HG03103 (cell line): ENCODE measurements at regions not wholly inside any gene's neighbourhood (a gene's known extent, or its start where the extent isn't known, plus 50 kb on each side); places are given as distances from the start of the nearest gene placed in this dataset.

Source experiments
- ATAC-seq: cut with Tn5 transposase; IDR thresholded peaks from one replicate; pipeline ENCODE4 v1.9.1; 2021; ENCODE audit warnings: low read depth; ENCODE audit not compliant: unreplicated experiment

DNA sequence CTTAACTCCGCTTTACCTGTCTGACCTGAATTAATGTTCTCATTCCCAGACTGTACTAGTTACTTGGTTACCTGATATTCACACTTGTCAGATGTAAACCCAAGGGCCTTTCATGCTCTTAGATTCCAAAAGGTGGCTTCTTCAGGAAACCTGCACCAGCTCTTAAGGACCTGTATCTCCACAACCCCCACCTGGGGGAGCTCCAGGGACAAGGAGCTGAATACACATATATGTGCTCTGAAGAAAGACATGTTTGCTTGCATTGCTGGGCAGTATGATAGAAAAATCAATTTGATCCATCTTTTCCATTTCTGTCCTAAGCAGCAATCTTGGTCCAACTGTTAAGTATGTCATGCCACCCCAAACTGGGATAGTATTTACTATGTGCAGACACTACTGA is 64.8 kb upstream of the POU3F2 start:
- ATAC-seq = no peak

DNA sequence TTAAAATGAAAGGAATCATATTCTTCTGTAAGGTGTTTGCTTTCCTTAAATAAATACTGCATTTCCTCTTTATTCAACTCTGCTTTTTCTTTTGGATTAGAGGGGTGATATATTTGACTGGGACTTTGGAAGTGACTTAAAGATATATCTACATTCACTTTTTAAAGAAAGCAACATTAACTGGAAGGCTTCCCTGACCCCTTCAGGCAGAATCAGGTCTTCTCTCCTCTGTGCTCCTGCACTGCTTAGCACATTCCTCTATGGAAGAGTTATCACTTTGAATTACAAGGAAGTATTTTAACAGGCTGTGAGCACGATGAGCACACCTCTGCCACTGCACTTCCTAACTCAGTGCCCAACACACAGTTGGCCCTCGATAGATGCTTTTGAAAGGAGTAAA is 59.2 kb upstream of the POU3F2 start:
- ATAC-seq = no peak

DNA sequence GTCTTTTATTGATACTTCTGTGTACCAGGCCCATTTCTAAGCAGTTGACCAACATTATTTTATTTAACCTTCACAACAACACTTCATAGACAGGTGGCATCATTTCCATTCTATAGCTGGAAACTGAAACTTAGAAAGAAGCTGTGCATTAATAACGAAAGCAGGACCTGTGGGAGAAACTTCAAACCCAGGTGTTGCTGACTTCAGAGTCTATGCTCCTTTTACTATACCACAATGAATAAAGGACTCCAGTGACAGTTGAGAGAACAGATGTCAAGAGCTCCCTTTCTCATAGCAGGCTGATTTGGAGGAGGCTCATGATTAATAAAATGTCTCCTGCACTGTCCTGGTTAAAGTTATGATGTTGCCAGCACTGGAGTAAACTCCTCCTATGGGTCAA is 56.6 kb upstream of the POU3F2 start:
- peak; percentile 99 for ATAC-seq

DNA sequence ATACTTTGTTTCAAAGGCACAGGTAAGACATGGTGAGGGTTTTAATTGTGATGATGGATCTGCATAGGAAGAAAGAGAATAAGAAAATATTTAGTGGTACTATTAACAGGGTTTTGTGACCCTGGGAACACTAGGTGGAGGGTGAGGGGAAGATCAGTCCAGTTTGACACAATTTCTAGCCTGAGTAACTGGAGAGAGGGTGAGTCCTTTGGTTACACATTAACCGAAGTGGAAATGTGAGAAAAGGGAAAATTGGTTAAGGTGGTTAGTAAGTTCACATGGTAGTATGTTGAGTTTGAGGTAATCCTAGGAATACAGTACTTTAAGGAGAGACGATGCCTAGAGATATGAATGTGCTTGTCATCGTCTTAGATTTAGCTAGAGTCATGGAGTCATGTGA is 54.8 kb upstream of the POU3F2 start:
- ATAC-seq = no peak

DNA sequence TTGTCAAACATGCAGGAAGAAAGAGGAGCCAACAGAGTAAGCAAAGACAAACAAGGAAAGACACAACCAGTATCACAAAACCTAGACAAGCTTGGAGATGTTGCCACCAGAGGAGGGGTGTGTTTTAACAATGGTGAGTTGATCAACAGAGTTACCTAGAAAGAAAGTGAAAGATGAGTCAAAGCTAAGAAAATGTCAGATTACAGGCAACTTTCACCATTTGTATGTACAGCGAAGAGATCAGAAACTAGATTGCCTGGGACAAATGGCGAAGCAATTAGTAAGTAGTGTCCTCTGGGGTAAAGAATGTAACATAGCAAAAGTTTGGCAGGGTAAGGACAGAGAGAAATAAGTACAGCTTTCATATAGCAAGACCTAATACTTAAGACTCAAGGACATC is 51.6 kb upstream of the POU3F2 start:
- no peak for ATAC-seq

DNA sequence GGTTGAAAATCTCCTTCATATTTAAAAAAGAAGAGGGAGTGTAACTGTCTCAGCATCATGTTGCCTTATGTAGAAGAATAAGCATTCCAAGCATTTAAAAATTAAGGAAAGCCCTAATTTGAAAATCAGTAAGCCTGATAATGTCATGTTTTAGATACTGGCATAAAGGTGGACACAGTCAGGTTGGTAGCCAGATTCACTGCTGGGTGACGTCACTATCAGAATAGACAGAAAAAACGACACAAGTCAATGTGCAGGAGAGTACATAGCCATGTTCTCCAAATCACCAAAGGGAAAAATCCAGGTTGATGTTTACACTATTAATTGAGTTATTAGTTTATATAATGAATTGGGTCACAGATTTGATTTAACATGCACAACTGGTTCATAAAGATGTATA is 50.8 kb upstream of the POU3F2 start:
- ATAC-seq = no peak
